HCT116 (cell line): ENCODE measurements at regions not wholly inside any gene's neighbourhood (a gene's known extent, or its start where the extent isn't known, plus 50 kb on each side); places are given as distances from the start of the nearest gene placed in this dataset.
A peak's percentile ranks its signal among the peaks of the same experiment; 100 is the strongest.

Experiments
- ATAC-seq: fragments of 200-7000 bp; cut with Tn5 transposase; 2 replicates; pipeline ENCODE4 v1.9.1; 2020; ENCODE audit warnings: mild to moderate bottlenecking, moderate library complexity
- BruUV-seq: library from RNA; stranded (reverse); fragments of 400-500 nt; replicated peaks from 2 replicates; lab custom pipeline; 2021; lab: Mats Ljungman, UMichigan
- CTCF ChIA-PET: fragments of 300-600 bp; sonication (Branson Sonifier 250); formaldehyde crosslinking; loops from one replicate; lab custom pipeline; 2021; ENCODE audit warnings: antibody characterized with exemption; lab: Charles Lee
- POLR2A ChIA-PET: fragments of 300-600, 350-600 bp; sonication (Branson Sonifier 250); formaldehyde crosslinking; loops from one replicate; lab custom pipeline; 2021; ENCODE audit warnings: antibody characterized with exemption; lab: Charles Lee
- RAD21 ChIA-PET, 2 experiments: fragments of 300-600 bp; sonication (Branson Sonifier 250); formaldehyde crosslinking; loops; one replicate each; lab custom pipeline; 2023; ENCODE audit warnings: low total read pairs in 2 of 2; ENCODE audit not compliant: uncharacterized antibody in 2 of 2, unreplicated experiment in 2 of 2, low non-redundant PET in 1 of 2; lab: Charles Lee
- DNase-seq: peaks from one replicate; pipeline ENCODE4 v3.0.0-alpha.2; 2010; ENCODE audit warnings: low read depth, low spot score
- H2AFZ ChIP-seq: fragments of 200-600 bp; shearing (Covaris generic), sonication (generic); 2 replicates; pipeline ENCODE4 v1.6.1; 2017; ENCODE audit warnings: low read depth, mixed run types, mixed read lengths, antibody characterized with exemption, low read length; ENCODE audit not compliant: poor library complexity, severe bottlenecking
- H3K27ac ChIP-seq: 2 replicates; pipeline ENCODE4 v1.5.1; 2012; ENCODE audit warnings: low read depth, low read length
- H3K27me3 ChIP-seq: fragments of 200-600 bp; sonication (generic); 2 replicates; pipeline ENCODE4 v1.6.1; 2016; ENCODE audit warnings: mixed run types, low read length, mixed read lengths; ENCODE audit not compliant: insufficient read depth
- H3K36me3 ChIP-seq, 2 experiments: fragments of 200-500 bp in 1 of 2; fragments of 200-600 bp in 1 of 2; sonication (Bioruptor generic) in 1 of 2; sonication (generic) in 1 of 2; 2 replicates each; pipeline versions ENCODE4 v1.5.1 to v1.6.1; 2014 to 2016; ENCODE audit warnings: low read length in 2 of 2, inconsistent platforms in 1 of 2, mixed read lengths in 1 of 2, mixed run types in 1 of 2; ENCODE audit not compliant: insufficient read depth in 2 of 2, control insufficient read depth in 1 of 2
- H3K4me1 ChIP-seq, 2 experiments: fragments of 200-600 bp in 1 of 2; sonication (generic) in 1 of 2; 2 replicates each; pipeline versions ENCODE4 v1.5.1 to v1.6.1; 2012 to 2017; ENCODE audit warnings: low read length in 2 of 2, inconsistent platforms in 1 of 2, mild to moderate bottlenecking in 1 of 2, mixed read lengths in 1 of 2, mixed run types in 1 of 2, moderate library complexity in 1 of 2; ENCODE audit not compliant: insufficient read depth in 2 of 2, control insufficient read depth in 1 of 2
- H3K4me2 ChIP-seq: fragments of 200-600 bp; sonication (generic); 2 replicates; pipeline ENCODE4 v1.6.1; 2017; ENCODE audit warnings: mixed run types, low read length, mixed read lengths
- H3K4me3 ChIP-seq, 2 experiments: fragments of 200-600 bp in 1 of 2; sonication (generic) in 1 of 2; replicated peaks in 1 of 2; 2 replicates each; pipeline ENCODE4 v1.5.1; 2011 to 2016; ENCODE audit warnings: low read length in 2 of 2, control low read depth in 1 of 2, low read depth in 1 of 2, mild to moderate bottlenecking in 1 of 2, mixed read lengths in 1 of 2, mixed run types in 1 of 2
- H3K79me2 ChIP-seq: fragments of 200-600 bp; sonication (generic); 2 replicates; pipeline ENCODE4 v1.6.1; 2017; ENCODE audit warnings: mild to moderate bottlenecking, mixed run types, low read length, moderate library complexity, mixed read lengths; ENCODE audit not compliant: insufficient read depth
- H3K9ac ChIP-seq: fragments of 200-600 bp; sonication (generic); 2 replicates; pipeline ENCODE4 v1.6.1; 2016; ENCODE audit warnings: low read length, mixed read lengths
- H3K9me2 ChIP-seq: fragments of 200-600 bp; sonication (generic), shearing (Covaris generic); 2 replicates; pipeline ENCODE4 v1.6.1; 2017; ENCODE audit warnings: mixed run types, mild to moderate bottlenecking, moderate library complexity; ENCODE audit not compliant: insufficient read depth
- H3K9me3 ChIP-seq, 2 experiments: fragments of 200-500 bp in 1 of 2; fragments of 200-600 bp in 1 of 2; sonication (Bioruptor generic) in 1 of 2; sonication (generic) in 1 of 2; 2 replicates each; pipeline ENCODE4 v1.6.1; 2014 to 2017; ENCODE audit warnings: low read length in 2 of 2, mixed read lengths in 2 of 2, inconsistent platforms in 1 of 2, low read depth in 1 of 2, mild to moderate bottlenecking in 1 of 2, mixed run types in 1 of 2, moderate library complexity in 1 of 2; ENCODE audit not compliant: control insufficient read depth in 1 of 2, insufficient read depth in 1 of 2
- H4K20me1 ChIP-seq: fragments of 200-600 bp; sonication (generic), shearing (Covaris generic); 2 replicates; pipeline ENCODE4 v1.6.1; 2017; ENCODE audit warnings: mixed run types, mild to moderate bottlenecking, moderate library complexity; ENCODE audit not compliant: insufficient read depth
- CBX3 ChIP-seq: IDR thresholded peaks from 2 replicates; pipeline ENCODE4 v1.6.1; 2012; ENCODE audit warnings: low read depth
- CEBPB ChIP-seq: IDR thresholded peaks from 2 replicates; pipeline ENCODE4 v1.6.1; 2012; ENCODE audit warnings: low read depth
- ELF1 ChIP-seq: IDR thresholded peaks from 2 replicates; pipeline ENCODE4 v1.6.1; 2012; ENCODE audit warnings: low read depth, borderline replicate concordance
- EZH2 ChIP-seq: fragments of 200-600 bp; sonication (generic); IDR thresholded peaks from 2 replicates; pipeline ENCODE4 v1.6.1; 2017; ENCODE audit warnings: antibody characterized with exemption, mixed run types
- FOSL1 ChIP-seq: IDR thresholded peaks from 2 replicates; pipeline ENCODE4 v1.6.1; 2012; ENCODE audit warnings: low read depth
- JUND ChIP-seq: IDR thresholded peaks from 2 replicates; pipeline ENCODE4 v1.6.1; 2012
- MAX ChIP-seq: IDR thresholded peaks from 2 replicates; pipeline ENCODE4 v1.6.1; 2012
- POLR2A ChIP-seq: IDR thresholded peaks from 2 replicates; pipeline ENCODE4 v1.7.0; 2011; ENCODE audit warnings: borderline replicate concordance; ENCODE audit not compliant: insufficient read depth, insufficient read length; ENCODE audit errors: extremely low read depth
- SIN3A ChIP-seq: IDR thresholded peaks from 2 replicates; pipeline ENCODE4 v1.6.1; 2012; ENCODE audit warnings: low read depth
- SP1 ChIP-seq: IDR thresholded peaks from 2 replicates; pipeline ENCODE4 v1.6.1; 2012; ENCODE audit warnings: low read depth
- SRF ChIP-seq: IDR thresholded peaks from 2 replicates; pipeline ENCODE4 v1.6.1; 2012; ENCODE audit warnings: low read depth
- TCF7L2 ChIP-seq: IDR thresholded peaks from 2 replicates; pipeline ENCODE4 v1.7.0; 2011; ENCODE audit warnings: borderline replicate concordance, inconsistent platforms; ENCODE audit not compliant: insufficient read depth, insufficient read length; ENCODE audit errors: extremely low read depth
- YY1 ChIP-seq: IDR thresholded peaks from 2 replicates; pipeline ENCODE4 v1.6.1; 2011; ENCODE audit warnings: low read length, low read depth, moderate library complexity, mild to moderate bottlenecking; ENCODE audit not compliant: insufficient replicate concordance; ENCODE audit errors: extremely low read depth
- ZFX ChIP-seq: fragments of 450-650 bp; IDR thresholded peaks from 2 replicates; pipeline ENCODE4 v1.6.1; 2017
- ZNF274 ChIP-seq: fragments of 200-500 bp; sonication (Bioruptor generic); IDR thresholded peaks from 2 replicates; pipeline ENCODE4 v1.6.1; 2014; ENCODE audit warnings: mild to moderate bottlenecking, low read depth, low read length, inconsistent platforms
- intact Hi-C: fragments of 100-400 bp; cut with micrococcal nuclease; formaldehyde crosslinking; loops from 2 replicates; pipeline ENCODE4 v1.10.0; 2022
- TF ChIP-seq, protein P1 (sequence below), 3 experiments: fragments of 200-600 bp in 1 of 3; sonication (generic) in 1 of 3; IDR thresholded peaks in 2 of 3; conservative IDR thresholded peaks in 1 of 3; 2 replicates each; pipeline ENCODE4 v1.5.1; 2012 to 2017; ENCODE audit warnings: low read depth in 2 of 3, low read length in 2 of 3, antibody characterized with exemption in 1 of 3, borderline replicate concordance in 1 of 3, control low read depth in 1 of 3, mild to moderate bottlenecking in 1 of 3, mixed read lengths in 1 of 3, mixed run types in 1 of 3, moderate library complexity in 1 of 3; ENCODE audit not compliant: insufficient read depth in 1 of 3
- TF ChIP-seq, protein P2 (sequence below): IDR thresholded peaks from 2 replicates; pipeline ENCODE4 v1.6.1; 2012; ENCODE audit warnings: low read depth

GRCh38 chr21:35226328-35226727 is 177.2 kb upstream of the RUNX1 start:
- BruUV-seq = no TSS peak
- POLR2A ChIA-PET = interaction anchor here (1.6 kb wide), 1 partner anchor 10 kb away, joined by 3 read pairs; no protein-coding TSS in a partner anchor
- H2AFZ ChIP-seq = peak overlapping the region; percentile 72
- H3K4me1 ChIP-seq = peaks cover 37 to 50% of the 10 kb centered on the region in 2 experiments
- H3K4me3 ChIP-seq = no peak overlapping the region; a peak in 1 of 4 replicates
- H3K27ac ChIP-seq = no peak overlapping the region
- no peaks in the 10 kb centered on the region for H3K9me2 ChIP-seq
- CTCF ChIA-PET = no interaction called here
- no peaks in the 10 kb centered on the region for H3K36me3 ChIP-seq
- intact Hi-C loops = no loop called here
- TF ChIP-seq YY1 (no peak), CEBPB (no peak), SIN3A (no peak), MAX (no peak), POLR2A (no peak), TCF7L2 (no peak), ZFX (0 out of 2 replicates have a peak, but pooled peaks have one; percentile 21), SRF (no peak), JUND (no peak), ELF1 (no peak), SP1 (peak; percentile 47; the same call in 1 of the 2 replicates), CBX3 (no peak), EZH2 (no peak), ZNF274 (no peak), FOSL1 (no peak)
- TF ChIP-seq, protein P1, sequence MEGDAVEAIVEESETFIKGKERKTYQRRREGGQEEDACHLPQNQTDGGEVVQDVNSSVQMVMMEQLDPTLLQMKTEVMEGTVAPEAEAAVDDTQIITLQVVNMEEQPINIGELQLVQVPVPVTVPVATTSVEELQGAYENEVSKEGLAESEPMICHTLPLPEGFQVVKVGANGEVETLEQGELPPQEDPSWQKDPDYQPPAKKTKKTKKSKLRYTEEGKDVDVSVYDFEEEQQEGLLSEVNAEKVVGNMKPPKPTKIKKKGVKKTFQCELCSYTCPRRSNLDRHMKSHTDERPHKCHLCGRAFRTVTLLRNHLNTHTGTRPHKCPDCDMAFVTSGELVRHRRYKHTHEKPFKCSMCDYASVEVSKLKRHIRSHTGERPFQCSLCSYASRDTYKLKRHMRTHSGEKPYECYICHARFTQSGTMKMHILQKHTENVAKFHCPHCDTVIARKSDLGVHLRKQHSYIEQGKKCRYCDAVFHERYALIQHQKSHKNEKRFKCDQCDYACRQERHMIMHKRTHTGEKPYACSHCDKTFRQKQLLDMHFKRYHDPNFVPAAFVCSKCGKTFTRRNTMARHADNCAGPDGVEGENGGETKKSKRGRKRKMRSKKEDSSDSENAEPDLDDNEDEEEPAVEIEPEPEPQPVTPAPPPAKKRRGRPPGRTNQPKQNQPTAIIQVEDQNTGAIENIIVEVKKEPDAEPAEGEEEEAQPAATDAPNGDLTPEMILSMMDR (IDR thresholded peaks at IDR 0.05 in 2 of 3, conservative IDR thresholded peaks at IDR 0.05 in 1 of 3; ENCODE audit: borderline replicate concordance in 1 of 3, insufficient read depth in 1 of 3, low read depth in 2 of 3, low read length in 2 of 3) = no peak
- TF ChIP-seq, protein P2, sequence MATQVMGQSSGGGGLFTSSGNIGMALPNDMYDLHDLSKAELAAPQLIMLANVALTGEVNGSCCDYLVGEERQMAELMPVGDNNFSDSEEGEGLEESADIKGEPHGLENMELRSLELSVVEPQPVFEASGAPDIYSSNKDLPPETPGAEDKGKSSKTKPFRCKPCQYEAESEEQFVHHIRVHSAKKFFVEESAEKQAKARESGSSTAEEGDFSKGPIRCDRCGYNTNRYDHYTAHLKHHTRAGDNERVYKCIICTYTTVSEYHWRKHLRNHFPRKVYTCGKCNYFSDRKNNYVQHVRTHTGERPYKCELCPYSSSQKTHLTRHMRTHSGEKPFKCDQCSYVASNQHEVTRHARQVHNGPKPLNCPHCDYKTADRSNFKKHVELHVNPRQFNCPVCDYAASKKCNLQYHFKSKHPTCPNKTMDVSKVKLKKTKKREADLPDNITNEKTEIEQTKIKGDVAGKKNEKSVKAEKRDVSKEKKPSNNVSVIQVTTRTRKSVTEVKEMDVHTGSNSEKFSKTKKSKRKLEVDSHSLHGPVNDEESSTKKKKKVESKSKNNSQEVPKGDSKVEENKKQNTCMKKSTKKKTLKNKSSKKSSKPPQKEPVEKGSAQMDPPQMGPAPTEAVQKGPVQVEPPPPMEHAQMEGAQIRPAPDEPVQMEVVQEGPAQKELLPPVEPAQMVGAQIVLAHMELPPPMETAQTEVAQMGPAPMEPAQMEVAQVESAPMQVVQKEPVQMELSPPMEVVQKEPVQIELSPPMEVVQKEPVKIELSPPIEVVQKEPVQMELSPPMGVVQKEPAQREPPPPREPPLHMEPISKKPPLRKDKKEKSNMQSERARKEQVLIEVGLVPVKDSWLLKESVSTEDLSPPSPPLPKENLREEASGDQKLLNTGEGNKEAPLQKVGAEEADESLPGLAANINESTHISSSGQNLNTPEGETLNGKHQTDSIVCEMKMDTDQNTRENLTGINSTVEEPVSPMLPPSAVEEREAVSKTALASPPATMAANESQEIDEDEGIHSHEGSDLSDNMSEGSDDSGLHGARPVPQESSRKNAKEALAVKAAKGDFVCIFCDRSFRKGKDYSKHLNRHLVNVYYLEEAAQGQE = no peak
- peak overlapping the region; percentile 24; the same call in 1 of the 2 replicates for H3K9ac ChIP-seq
- DNase-seq = no peak
- no peaks in the 10 kb centered on the region for H4K20me1 ChIP-seq
- ATAC-seq = peak; percentile 69
- peak overlapping the region; percentile 66 for H3K4me2 ChIP-seq
- H3K79me2 ChIP-seq = no peaks in the 10 kb centered on the region
- H3K27me3 ChIP-seq = no peaks in the 10 kb centered on the region
- H3K9me3 ChIP-seq = no peaks in the 10 kb centered on the region
- RAD21 ChIA-PET = interaction anchor here in 1 of 2 experiments (0.6 kb wide), 1 partner anchor 179 kb away, joined by 4 read pairs; no protein-coding TSS in a partner anchor
